ENCODE measurements at regions not wholly inside any gene's neighbourhood (a gene's known extent, or its start where the extent isn't known, plus 50 kb on each side); places are given as distances from the start of the nearest gene placed in this dataset.

GRCh38 chr1:4933232-4933631, 278.8 kb downstream of the AJAP1 start:
- DNase-seq, result no peak

DNA sequence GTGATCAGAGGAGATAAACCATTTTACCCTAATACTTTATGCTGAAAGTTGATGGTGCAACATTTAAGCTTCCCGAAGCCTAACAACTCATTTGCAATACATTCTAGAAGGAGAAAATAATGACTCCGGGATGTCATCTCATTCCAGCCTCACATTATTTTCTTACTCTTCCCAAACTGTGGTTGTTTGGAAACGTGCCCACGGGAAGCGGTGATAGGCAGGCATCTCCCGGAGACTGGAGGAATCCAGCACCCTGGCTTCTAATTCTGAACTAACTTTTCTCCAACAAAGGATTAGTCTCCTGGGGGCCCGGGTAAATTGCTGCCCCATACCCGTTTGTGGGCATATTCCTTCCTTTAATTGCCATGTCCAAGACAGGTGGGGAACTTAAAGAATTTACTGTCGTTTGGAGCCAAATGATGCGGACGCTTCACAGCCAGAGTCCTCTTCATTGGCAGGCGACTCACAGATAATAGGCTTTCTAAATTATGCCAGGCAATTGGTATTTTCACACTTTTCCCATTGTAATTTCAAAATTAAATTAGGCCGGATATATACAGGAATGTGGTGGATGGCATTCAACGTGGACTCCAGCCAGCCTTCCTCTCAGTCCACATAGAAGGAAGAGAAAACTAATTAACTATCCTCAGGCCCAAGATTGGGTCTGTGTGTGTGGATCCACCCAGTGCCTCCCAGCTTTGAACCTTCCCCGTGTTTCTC, 278.1 kb downstream of the AJAP1 start:
- no peak for DNase-seq

GRCh38 chr1:4931486-4931885, 277.1 kb downstream of the AJAP1 start:
- DNase-seq, result no peak

GRCh38 chr1:4928186-4928585, 273.8 kb downstream of the AJAP1 start:
- DNase-seq, result no peak

DNA sequence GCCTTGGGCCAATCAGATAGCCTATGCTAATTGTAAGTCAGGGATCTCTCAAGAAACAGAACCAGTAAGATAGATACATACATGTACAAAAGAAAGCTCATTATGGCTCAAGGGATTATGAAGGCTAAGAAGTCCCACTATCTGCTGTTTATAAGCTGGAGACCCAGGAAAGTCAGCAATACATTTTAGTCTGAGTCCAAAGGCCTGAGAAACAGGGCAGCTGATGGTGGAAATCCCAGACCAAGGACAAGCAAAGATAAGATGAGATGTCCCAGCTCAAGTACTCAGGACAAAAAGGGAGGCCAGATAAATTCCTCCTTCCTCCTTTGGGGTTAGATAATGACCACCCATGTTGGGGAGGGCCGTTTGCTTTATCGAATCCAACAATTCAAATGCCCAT, 269.9 kb downstream of the AJAP1 start:
- no peak for DNase-seq

DNA sequence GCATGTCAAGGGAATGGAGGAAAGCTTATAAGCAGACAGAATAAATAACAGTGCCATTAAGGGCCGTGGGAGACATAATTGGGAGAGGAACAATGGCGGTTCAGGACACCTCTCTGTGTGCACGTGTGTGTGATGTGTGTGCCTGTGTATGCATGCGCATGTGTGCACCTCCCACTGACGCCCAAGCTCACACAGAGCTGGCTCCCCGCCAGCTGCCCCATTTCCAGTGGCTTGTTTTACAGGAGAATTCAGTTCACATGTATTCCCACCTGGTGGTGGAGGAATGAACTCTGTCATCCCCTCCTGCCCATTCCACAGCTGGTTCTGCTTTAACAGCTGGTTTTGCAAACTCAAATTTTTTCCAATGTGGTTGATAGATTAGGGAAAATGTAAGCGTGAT, 262.2 kb downstream of the AJAP1 start:
- DNase-seq, result no peak

GRCh38 chr1:4915154-4915553, 260.7 kb downstream of the AJAP1 start:
- DNase-seq, result no peak

DNA sequence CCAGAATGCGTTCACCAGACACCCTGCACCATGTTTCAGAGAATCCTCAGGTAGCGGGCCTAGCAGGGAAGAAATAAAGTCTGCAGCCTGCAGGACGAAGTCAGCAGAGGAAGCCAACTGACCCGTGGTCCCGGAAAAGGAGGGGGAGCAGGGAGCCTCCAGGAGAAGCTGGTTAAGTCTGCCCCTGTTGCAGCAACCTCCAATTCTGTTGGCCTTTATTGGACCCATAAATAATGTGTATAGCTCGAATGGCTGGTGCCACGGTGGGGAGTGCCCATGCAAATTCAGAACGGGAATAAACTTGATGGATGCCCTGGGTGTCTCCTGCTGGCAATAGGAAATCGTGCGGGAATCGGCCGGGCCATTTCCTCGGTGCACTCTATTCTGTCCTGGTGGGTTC, 254.1 kb downstream of the AJAP1 start:
- DNase-seq, result no peak

DNA sequence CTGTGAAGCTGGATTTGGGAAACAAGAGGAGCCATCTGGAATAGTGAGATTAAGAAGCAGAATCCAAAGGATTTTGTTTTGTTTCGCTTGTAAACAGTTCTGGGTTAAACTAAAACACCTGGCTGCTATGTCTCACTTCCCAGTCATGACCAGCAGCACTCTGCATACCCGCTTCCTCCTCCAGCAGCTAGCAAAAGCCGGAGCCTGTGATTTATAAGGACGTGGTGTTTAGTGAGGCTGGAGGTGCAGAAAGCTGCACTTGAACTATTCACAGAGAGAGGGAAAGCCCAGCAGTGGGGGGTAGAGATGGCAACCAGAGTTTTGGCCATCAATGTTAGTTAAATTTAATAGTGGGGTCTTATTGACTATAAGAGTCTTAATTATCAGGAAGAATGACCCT, 240.2 kb downstream of the AJAP1 start:
- DNase-seq, result no peak

DNA sequence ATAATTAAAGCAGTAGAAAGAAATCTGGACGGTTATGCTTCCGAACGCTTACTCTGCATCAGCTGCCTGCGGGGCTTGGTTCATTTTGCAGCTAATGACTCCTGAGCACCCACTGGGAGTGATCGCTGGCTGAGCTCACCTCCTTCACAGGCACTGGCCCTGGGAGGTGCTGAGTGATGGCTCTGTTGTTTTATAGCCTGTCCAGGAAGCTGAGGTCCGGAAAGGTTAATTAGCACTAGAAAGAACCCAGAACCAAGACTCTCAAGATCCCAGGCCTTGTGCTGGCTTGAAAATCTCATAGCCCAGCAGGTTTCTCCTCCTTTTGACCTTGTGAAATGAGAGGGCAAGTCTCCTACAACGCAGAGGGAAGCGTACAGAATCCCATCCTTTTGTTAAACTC, 226.2 kb downstream of the AJAP1 start:
- DNase-seq, result no peak

DNA sequence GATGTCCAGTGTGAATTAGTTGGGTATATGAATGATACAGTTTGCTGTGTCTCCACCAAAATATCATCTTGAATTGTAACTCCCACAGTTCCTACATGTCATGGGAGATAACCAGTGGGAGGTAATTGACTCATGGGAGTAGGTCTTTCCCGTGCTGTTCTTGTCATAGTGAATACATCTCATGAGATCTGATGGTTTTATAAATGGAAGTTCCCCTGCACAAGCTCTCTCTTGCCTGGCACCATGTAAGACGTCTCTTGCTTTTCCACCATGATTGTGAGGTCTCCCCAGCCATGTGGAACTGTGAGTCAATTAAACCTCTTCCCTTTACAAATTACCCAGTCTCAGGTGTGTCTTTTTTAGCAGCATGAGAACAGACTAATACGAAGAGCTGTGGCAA, 223.0 kb downstream of the AJAP1 start:
- DNase-seq, result no peak

DNA sequence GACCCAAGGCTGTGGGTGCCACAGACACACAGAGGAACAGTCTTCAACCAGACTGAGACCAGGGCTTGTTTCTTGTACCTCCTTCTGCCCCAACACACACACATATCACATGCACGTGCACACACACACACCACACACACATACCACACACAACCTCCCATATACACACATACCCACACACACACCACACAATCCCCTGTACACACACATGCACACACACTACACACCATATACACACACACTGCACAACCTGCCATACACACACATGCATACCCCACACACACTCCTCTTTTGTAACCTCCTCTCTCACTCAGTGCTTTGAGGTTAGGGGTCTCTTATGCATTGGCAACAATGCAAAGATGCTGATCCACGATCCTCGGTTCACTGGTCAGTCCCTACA, 217.0 kb downstream of the AJAP1 start:
- no peak for DNase-seq

DNA sequence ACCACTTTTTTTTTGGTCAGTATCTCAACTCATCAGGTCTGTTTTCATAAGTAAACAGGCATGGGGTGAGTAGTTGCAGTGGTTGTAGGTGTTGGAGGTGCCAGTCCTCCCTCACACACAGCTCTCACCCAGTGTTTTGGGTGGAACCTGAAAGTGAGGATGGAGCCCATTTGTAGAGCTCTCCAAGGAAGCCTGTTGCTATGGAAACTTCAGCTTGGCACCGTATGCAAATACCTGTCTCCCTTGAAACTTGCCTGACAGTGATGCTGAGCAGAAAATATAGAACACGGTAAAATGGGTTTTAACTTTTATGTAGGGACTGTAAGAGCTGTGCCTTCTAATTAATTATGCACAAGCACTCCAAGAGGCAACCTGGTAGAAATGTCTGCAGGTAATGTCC, 214.1 kb downstream of the AJAP1 start:
- DNase-seq, result no peak

DNA sequence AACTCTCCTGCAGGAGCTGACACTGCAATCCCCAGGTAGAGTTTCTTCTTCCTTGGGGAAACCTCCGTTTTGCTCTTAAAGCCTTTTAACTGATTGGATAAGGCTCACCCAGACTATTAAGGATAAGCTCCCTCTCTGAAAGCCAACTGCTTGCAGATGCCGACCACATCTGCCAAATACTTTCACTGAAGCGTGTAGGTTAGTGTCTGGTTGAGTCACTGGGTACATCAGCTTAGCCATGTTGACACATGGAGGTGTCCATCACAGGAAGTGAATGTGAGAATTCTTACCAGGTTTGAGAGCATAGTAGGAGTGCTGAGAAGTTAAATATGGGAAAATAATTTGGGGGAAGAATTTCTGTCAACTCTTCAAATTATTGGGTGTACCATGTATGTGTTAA, 202.0 kb downstream of the AJAP1 start:
- no peak for DNase-seq

DNA sequence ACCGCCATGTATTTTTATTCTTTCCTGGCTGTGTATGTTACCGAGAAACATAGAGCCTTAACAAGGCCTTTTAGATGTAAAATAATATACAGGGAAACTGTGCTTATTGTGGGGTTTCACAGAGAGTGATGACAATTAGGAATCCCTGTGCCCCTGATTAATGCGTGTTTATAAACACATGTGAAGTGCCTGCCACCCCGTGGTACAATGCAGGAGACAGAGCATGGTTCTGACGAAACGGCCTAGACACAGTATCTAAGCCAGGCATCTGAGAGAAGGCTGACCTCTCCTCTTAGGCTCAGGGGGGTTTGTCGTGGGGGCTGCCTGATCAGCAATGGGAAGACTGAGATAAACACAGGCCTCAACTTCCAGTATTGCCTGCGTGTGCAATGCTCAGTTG, 200.0 kb downstream of the AJAP1 start:
- no peak for DNase-seq

DNA sequence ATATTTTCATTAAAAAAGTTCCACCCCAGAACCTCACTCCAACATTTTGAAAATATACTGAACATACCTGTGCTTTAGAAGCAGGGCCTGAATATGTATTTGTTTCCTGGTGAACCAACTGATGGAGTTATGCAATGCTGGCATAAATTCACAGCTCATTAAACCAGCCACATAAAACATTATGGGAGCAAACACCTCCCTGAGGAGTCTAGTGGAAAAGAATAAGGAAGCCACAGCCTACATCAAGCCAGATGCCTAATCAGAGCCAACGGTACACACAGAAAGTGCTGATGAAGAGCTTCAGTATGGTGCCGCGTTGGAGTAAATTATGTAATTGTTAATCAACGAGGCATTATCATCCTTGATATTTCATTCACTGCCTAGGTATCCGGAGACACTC, 199.5 kb downstream of the AJAP1 start:
- DNase-seq, result no peak

- no peak for DNase-seq
These were observed 197.1 kb downstream of the AJAP1 start for GRCh38 chr1:4851385-4852065.

- no peak for DNase-seq
These were observed 194.0 kb downstream of the AJAP1 start for GRCh38 chr1:4848431-4848830.

- DNase-seq, result no peak
These were observed 193.3 kb downstream of the AJAP1 start for GRCh38 chr1:4847711-4848110.
